ENCODE measurements at regions not wholly inside any gene's neighbourhood (a gene's known extent, or its start where the extent isn't known, plus 50 kb on each side); places are given as distances from the start of the nearest gene placed in this dataset.

DNA sequence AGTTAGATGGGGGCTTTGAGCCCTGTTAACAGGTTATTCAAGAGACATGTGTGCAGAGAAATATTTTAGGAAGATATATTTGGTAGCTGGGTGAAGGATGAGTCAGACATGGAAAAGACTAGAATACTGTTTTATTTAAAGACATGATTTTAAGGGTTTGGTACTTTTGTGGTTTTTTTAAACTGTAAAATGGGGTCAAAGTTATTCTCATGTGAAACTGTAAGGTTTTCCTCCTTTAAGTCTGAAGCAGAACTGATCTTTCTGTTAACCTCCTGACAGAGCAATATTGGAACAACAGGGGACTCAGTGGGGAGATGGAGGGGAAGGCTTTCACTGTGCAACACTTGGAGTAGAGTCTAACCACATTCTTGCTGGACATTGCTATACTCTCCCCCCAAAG, 112.4 kb upstream of the LSM6 start:
- Histone ChIP-seq H3K27me3 (ENCODE audit: control insufficient read depth, insufficient read depth, low read length) (no peaks in the 10 kb centered on the region), H3K4me3 (ENCODE audit: low read depth, low read length) (no peak overlapping the region), H3K36me3 (ENCODE audit: control insufficient read depth, insufficient read depth, low read length) (no peaks in the 10 kb centered on the region)
- no peak for DNase-seq (ENCODE audit: low read depth)
- CTCF ChIA-PET, result no interaction called here
- POLR2A ChIA-PET, result no interaction called here
- TF ChIP-seq, protein P1, sequence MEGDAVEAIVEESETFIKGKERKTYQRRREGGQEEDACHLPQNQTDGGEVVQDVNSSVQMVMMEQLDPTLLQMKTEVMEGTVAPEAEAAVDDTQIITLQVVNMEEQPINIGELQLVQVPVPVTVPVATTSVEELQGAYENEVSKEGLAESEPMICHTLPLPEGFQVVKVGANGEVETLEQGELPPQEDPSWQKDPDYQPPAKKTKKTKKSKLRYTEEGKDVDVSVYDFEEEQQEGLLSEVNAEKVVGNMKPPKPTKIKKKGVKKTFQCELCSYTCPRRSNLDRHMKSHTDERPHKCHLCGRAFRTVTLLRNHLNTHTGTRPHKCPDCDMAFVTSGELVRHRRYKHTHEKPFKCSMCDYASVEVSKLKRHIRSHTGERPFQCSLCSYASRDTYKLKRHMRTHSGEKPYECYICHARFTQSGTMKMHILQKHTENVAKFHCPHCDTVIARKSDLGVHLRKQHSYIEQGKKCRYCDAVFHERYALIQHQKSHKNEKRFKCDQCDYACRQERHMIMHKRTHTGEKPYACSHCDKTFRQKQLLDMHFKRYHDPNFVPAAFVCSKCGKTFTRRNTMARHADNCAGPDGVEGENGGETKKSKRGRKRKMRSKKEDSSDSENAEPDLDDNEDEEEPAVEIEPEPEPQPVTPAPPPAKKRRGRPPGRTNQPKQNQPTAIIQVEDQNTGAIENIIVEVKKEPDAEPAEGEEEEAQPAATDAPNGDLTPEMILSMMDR (IDR thresholded peaks at IDR 0.05; ENCODE audit: insufficient read depth, low read depth, low read length), result no peak

DNA sequence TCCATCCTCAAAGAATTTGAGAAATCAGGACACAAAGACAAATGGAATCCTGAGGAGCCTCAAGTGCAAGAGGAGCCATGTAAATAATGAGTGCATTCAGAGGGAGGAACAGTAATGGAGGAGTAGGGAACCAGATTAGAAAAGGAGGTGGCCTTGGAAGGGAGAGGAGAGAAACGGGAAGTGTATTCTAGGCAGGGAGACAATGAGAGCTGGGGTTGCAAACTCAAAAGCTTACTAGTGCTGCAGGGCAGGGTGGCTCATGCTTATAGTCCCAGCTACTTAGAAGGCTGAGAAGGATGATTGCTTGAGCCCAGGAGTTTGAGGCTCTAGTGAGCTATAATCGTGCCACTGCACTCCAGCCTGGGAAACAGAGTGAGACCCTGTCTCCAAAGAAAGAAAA, 113.2 kb upstream of the LSM6 start:
- no peaks in the 10 kb centered on the region for H3K36me3 ChIP-seq (ENCODE audit: control insufficient read depth, insufficient read depth, low read length)
- TF ChIP-seq, protein P1 (IDR thresholded peaks at IDR 0.05; ENCODE audit: insufficient read depth, low read depth, low read length), result no peak
- POLR2A ChIA-PET, result no interaction called here
- H3K27me3 ChIP-seq (ENCODE audit: control insufficient read depth, insufficient read depth, low read length), result no peaks in the 10 kb centered on the region
- CTCF ChIA-PET, result no interaction called here
- no peak for DNase-seq (ENCODE audit: low read depth)
- no peak overlapping the region for H3K4me3 ChIP-seq (ENCODE audit: low read depth, low read length)

DNA sequence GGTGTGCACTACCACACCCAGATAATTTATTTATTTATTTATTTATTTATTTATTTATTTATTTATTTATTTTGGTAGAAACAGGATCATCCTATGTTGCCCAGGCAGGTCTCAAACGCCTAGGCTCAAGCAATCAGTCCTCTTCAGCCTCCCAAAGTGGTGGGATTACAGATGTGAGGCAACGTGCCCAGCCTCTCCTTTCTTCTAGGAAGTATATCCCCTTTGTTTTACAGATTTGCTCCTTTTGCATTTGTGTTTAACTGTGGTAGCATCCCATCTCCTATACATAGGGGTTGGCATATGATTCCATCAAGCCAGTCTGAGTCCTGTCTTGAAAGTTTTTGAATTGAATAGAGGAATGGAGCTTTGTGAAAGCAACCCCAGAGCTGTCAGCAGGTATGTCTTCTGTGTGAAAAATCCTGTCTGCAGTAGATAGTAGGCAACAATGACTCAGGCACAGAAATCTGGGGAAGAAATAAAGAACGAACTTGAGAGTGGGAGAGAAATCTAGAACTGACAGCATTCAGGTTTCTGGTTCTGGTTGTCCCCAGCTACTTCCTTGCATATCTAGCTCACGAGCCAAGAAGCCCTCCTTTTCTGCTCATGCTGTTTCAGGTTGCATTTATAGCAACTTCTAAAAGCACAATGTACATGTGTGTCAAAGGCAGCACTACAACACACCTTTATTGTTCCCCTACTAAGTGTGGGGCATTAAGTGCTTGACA, 113.7 kb upstream of the LSM6 start:
- no peaks in the 10 kb centered on the region for H3K36me3 ChIP-seq (ENCODE audit: control insufficient read depth, insufficient read depth, low read length)
- no peaks in the 10 kb centered on the region for H3K27me3 ChIP-seq (ENCODE audit: control insufficient read depth, insufficient read depth, low read length)
- DNase-seq (ENCODE audit: low read depth), result no peak
- TF ChIP-seq, protein P1 (IDR thresholded peaks at IDR 0.05; ENCODE audit: insufficient read depth, low read depth, low read length), result no peak
- ChIA-PET POLR2A (no interaction called here), CTCF (no interaction called here)
- no peak overlapping the region for H3K4me3 ChIP-seq (ENCODE audit: low read depth, low read length)

DNA sequence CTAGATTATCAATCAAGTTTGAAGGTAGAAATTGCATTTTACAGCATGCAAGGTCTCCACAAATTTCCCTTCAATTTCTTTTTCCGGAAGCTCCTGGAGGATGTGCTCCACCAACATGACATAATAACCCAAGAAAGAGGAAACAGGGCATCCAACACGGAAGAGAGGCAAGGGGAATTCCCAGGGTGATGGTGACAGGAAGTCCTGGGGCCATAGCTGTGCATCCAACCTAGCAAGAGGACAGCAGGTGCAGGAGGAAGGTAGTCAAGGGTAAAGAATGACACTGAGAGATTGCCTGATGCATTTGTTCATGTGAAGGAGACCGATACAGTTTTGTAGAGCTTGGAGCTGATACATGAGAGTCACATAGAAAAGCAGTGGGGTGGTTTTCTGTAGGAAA, 115.7 kb upstream of the LSM6 start:
- H3K4me3 ChIP-seq (ENCODE audit: low read depth, low read length), result no peak overlapping the region
- H3K27me3 ChIP-seq (ENCODE audit: control insufficient read depth, insufficient read depth, low read length), result no peaks in the 10 kb centered on the region
- ChIA-PET POLR2A (no interaction called here), CTCF (interaction anchor here (0.7 kb wide), 1 partner anchor 20 kb away, joined by 4 read pairs; no protein-coding TSS in a partner anchor)
- no peak for DNase-seq (ENCODE audit: low read depth)
- no peaks in the 10 kb centered on the region for H3K36me3 ChIP-seq (ENCODE audit: control insufficient read depth, insufficient read depth, low read length)
- TF ChIP-seq, protein P1 (IDR thresholded peaks at IDR 0.05; ENCODE audit: insufficient read depth, low read depth, low read length), result no peak

DNA sequence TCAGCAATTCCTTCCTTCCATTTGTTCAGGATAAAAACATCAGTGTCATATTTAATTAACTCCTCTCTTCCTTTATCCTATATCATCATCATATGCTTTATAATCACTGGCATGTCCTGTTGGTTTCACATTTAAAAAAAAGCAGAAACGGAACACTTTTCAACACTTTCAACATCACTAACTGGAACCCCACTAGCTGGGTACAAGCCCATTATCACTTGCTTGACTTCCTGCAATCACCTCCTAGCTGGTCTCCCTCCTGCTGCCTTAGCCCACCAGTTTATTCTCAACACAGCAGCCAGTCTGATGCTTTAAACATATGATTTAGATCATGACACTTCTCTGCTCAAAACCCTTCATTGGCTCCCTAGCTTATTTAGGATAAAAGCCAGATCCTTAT, 116.4 kb upstream of the LSM6 start:
- H3K27me3 ChIP-seq (ENCODE audit: control insufficient read depth, insufficient read depth, low read length), result no peaks in the 10 kb centered on the region
- DNase-seq (ENCODE audit: low read depth), result no peak
- TF ChIP-seq, protein P1 (IDR thresholded peaks at IDR 0.05; ENCODE audit: insufficient read depth, low read depth, low read length), result no peak
- no peaks in the 10 kb centered on the region for H3K36me3 ChIP-seq (ENCODE audit: control insufficient read depth, insufficient read depth, low read length)
- ChIA-PET CTCF (no interaction called here), POLR2A (no interaction called here)
- no peak overlapping the region for H3K4me3 ChIP-seq (ENCODE audit: low read depth, low read length)
